Astrocyte of the cerebellum (primary cell): ENCODE measurements at regions not wholly inside any gene's neighbourhood (a gene's known extent, or its start where the extent isn't known, plus 50 kb on each side); places are given as distances from the start of the nearest gene placed in this dataset.

Source experiments
- DNase-seq: peaks from one replicate; pipeline ENCODE4 v3.0.0-alpha.2; 2011; ENCODE audit warnings: low read depth
- H3K4me3 ChIP-seq: 2 replicates; pipeline ENCODE4 v1.5.1; 2011; ENCODE audit warnings: mild to moderate bottlenecking, low read depth, low read length, moderate library complexity
- CTCF ChIP-seq: IDR thresholded peaks from 2 replicates; pipeline ENCODE4 v1.5.1; 2012; ENCODE audit warnings: low read length, low read depth, moderate library complexity, mild to moderate bottlenecking; ENCODE audit errors: missing control alignments
- in situ Hi-C: cut with HindIII; loops from 2 replicates; pipeline ENCODE4 v1.10.0; 2017; ENCODE audit warnings: low sequenced_read_pairs

GRCh38 chr3:3735919-3736318 lies 63.3 kb upstream of the LRRN1 start:
- in situ Hi-C loops = no loop called here
- no peak for TF ChIP-seq CTCF
- no peak for DNase-seq
- H3K4me3 ChIP-seq = no peak overlapping the region

DNA sequence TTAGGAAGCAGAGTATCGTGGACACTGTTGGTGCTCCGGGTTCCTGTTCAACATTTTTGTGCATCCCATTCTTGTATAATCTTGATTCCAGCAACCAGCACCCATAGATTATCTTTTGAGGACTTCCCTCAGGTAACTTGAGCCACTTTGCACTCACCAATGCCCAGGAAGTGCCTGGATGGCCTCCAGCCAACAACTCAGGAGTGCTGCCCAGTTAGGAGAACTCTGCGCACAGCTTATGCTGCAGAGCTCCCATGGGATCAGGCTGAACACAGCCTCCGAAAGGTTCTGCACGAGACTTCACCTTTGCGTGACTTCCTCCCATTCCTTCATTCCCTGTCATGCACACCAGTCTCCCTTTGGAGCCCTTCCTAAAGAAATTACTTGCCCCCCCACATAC lies 64.3 kb upstream of the LRRN1 start:
- DNase-seq = no peak
- H3K4me3 ChIP-seq = no peak overlapping the region
- no peak for TF ChIP-seq CTCF
- in situ Hi-C loops = no loop called here

GRCh38 chr3:3729261-3729660 lies 70.0 kb upstream of the LRRN1 start:
- no peak for DNase-seq
- no peak overlapping the region for H3K4me3 ChIP-seq
- in situ Hi-C loops = loop anchor here (5.0 kb wide), 1 partner anchor 38 kb away; no protein-coding TSS in a partner anchor
- TF ChIP-seq CTCF = no peak

DNA sequence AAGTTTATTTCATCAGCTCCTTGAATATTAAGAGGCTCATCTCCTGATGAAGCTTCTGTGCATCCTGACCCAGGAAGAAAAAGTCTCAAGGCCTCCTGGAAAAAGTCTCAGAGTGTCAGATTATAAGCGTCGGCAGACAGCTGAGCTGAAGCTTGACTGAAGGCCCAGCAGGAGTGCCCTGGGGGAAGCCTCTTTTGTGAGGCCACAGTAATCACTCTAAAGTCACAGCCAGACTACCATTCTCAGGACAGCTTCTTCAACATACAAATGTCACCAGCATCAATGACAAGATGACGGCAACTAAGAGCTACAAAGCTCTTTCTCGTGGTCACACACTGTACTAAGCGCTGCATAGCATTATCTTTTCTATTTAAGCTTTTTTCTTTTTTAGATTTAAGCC lies 72.7 kb upstream of the LRRN1 start:
- no peak overlapping the region for H3K4me3 ChIP-seq
- no peak for TF ChIP-seq CTCF
- in situ Hi-C loops = loop anchor here (5.0 kb wide), 1 partner anchor 41 kb away; no protein-coding TSS in a partner anchor
- no peak for DNase-seq

DNA sequence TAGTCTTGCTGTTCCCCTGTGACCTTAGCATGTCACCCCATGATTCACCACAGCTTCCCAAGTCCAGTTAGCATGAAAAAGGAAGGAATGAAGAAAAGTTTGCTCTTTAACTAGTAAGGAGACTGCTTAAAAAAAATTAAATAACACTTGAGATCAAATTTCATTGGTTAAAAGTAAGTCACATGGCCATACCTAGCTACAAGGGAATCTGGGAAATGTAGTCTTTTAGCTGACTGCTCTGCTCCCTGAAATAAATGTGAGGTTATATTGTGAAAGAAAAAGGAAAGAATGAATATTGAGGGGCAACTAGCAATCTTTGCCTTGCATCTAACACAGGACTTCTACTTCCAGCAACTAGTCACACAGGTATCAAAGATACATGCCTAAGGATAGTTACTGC lies 84.7 kb upstream of the LRRN1 start:
- no peak overlapping the region for H3K4me3 ChIP-seq
- no peak for TF ChIP-seq CTCF
- in situ Hi-C loops = no loop called here
- DNase-seq = no peak

- H3K4me3 ChIP-seq = no peak overlapping the region
- in situ Hi-C loops = no loop called here
- DNase-seq = no peak
- no peak for TF ChIP-seq CTCF
These were observed 86.3 kb upstream of the LRRN1 start for GRCh38 chr3:3712971-3713370.

DNA sequence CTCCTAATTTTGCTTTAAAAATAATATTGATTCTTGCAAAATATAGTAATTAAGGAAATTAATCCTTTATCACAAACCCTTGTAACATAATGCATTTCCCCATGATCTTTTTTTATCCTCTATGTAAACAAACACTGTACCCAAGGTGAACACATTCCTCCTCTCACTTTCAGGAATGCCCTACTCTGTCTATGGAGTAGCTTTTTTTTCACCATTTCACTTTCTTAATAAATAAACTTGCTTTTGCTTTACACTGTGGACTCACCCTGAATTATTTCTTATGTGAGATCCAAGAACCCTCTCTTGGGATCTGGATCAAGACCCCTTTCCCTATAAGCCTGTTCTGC lies 90.5 kb upstream of the LRRN1 start:
- no peak for TF ChIP-seq CTCF
- H3K4me3 ChIP-seq = no peak overlapping the region
- DNase-seq = no peak
- in situ Hi-C loops = no loop called here
